HG03457 (cell line): ENCODE measurements at regions not wholly inside any gene's neighbourhood (a gene's known extent, or its start where the extent isn't known, plus 50 kb on each side); places are given as distances from the start of the nearest gene placed in this dataset.

Source experiments
- ATAC-seq: cut with Tn5 transposase; IDR thresholded peaks from one replicate; pipeline ENCODE4 v1.9.1; 2021; ENCODE audit warnings: moderate number of reproducible peaks; ENCODE audit not compliant: unreplicated experiment

DNA sequence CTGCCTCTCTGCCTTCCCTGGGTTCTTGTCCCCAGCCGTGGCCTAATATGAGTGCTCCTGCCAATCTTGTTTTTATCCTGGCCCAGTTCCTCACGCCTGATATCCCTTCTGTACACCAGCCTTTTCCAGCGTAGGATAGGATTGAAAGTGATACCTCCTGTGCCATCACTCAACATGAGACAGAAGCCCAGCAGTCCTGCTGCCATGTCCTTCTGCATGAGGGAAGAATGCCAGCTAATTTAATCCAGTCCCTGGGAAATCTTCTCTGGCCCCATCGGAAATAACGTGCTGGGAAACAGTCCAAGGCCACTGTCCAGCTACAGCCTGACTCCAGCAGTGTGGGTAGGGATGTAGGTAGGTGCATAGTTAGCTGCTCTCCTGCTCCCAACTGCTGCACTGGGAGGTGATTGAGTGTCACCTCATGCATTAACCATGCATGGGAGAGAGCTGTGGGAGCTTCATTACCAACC, 92.0 kb upstream of the TPM1 start:
- no peak for ATAC-seq

DNA sequence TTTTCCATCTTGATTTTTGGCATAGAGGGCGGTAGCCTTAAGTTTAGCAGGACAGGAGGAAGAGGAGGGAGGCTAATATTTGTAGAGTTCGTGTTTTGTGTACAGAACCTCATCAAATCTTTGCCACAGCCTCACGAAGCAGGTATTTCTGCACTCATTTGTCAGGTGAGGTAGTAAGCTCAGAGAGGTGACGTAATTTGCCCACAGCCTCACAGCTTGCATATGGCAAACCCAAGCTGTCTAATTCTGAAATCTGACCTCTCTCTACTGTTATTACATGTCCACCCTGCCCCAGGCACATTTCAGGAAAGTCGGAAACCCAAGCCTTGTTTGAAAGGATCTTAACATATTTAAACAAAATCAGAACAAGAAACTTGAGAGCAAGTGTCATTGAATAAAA, 91.1 kb upstream of the TPM1 start:
- no peak for ATAC-seq

DNA sequence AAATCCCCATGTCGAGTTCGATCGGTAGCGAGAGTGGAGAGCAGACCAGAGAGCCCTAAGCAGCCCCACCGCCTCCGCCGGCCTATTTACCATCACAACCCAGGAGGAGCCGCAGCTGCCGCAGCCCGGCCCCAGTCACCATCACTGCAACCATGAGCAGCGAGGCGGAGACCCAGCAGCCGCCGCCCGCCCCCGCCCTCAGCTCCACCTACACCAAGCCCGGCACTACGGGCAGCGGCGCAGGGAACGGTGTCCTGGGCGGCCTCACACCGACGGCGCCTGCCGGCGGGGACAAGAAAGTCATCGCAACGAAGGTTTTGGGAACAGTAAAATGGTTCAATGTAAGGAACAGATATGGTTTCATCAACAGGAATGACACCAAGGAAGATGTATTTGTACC, 89.5 kb upstream of the TPM1 start:
- no peak for ATAC-seq

DNA sequence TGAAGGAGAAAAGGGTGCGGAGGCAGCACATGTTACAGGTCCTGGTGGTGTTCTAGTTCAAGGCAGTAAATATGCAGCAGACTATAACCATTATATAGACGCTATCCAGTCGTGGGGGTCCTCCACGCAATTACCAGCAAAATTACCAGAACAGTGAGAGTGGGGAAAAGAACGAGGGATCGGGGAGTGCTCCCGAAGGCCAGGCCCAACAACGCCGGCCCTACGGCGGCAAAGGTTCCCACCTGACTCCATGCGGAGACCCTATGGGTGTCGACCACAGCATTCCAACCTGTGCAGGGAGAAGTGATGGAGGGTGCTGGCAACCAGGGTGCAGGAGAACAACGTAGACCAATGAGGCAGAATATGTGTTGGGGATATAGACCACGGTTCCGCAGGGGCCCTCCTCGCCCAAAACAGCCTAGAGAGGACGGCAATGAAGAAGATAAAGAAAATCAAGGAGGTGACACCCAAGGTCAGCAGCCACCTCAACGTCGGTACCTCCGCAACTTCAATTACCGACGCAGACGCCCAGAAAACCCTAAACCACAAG, 89.0 kb upstream of the TPM1 start:
- ATAC-seq = no peak

DNA sequence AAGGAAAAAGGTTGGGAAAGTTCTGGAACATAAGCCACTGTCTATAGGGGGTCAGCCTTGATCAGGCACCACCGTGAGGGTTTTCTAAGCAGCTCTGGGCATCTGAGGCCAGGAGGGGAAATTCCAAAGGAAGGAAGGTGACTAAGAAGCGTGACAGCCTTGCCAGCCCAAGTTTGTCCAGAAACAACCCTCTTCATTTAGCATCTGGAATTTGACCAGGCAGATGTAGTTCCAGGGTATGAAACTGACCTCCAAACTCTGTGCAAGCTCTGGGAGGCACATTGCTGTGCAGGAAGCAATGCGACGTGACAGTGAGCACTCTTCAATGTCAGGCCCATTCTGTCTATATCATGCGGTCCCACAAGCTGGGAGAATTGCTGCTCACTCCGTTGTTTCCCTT, 85.4 kb upstream of the TPM1 start:
- ATAC-seq = no peak

DNA sequence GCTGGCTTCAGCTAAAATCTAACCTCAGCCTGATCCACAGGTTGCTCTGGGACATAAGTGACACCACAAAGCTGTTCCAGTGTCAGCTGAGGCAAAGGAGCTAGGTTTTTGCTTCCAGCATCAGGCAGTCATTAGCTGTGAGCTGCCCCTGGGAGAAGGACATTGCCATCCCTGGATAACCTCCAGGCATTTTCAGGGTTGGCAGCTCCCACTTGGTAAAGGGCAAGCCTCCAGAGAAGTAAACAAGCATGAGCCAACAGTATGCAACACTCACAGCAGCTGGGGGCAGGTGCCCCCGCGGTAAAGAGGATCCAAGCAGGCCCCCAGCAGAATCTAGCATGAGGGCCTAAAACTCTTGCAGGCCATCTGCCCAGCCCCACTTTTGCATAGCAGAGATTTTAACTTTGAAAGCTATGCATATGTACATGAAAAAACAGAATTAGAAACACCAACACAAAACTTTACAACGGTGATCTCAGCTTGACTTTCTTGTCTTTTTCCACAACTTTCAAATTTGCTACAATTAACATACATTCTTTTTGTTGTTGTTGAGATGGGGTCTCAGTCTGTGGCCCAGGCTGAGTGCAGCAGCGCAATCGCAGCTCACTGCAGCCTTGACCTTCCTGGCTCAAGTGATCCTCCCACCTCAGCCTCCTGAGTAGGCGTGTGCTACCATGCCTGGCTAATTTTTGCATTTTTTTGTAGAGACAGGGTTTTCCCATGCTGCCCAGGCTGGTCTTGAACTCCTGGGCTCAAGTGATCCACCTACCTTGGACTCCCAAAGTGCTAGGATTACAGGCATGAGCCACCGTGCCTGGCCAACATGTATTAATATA, 83.8 kb upstream of the TPM1 start:
- ATAC-seq = no peak

DNA sequence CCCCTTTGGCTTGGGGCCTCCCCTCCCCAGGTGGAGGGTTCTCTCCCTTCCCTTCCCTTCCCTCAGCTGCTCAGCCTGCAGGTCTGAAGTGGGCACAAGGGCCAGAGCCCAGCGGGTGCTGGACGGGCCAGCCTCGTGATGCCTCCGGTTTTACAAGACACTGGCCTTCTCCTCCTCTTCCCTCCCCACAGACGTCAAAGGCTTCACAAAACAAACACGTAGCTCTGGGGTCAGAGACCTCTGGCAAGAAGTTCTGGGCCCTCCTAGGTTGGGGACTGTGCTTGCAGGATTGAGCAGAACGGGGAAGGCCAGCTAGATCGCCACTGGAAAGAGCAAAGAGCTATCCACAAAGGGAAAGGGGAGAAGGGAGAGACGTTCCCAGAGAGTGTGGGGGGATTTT, 81.4 kb upstream of the TPM1 start:
- ATAC-seq = no peak

DNA sequence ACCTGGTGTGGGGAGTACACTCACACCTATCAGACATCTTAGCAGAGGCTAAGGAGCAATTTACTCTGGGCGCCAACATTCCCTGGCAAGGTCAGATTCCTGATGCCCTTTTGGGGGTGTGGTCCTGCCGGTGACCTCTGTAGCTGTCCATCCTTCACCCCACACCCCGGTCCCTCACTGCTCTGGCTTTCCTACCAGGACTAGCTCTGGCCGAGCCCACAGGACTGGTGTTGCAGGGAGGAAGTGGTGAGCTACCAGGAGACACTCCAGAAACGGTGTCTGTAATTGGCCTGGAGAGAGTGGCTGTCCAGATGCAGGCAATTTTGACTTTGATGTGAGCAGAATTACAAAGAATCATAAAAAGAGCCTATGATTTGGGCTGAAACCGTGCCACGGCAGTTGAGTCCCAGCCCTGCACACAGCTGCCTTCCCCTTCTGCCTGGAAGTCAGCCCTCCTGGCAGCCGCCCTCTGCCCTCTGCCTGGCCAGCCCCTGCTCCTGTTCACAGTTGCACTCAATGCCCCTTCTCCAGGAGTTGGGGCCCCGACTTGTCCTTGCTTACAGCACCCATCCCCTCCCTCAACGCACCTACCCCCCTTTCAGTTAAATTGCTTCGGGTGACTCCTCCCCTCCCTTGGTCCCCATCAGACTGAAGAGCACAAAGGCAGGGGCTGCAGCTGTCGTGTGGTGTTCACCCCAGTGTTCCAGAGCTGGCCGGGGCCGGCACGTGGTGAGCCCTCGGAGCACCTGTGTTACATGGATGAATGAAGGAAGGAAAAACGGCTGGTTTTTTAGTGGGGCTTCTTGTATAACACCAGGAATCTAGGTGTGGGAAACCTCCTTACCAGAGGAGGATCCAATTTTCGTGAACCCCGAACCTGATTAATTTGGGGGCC, 80.2 kb upstream of the TPM1 start:
- ATAC-seq = no peak

DNA sequence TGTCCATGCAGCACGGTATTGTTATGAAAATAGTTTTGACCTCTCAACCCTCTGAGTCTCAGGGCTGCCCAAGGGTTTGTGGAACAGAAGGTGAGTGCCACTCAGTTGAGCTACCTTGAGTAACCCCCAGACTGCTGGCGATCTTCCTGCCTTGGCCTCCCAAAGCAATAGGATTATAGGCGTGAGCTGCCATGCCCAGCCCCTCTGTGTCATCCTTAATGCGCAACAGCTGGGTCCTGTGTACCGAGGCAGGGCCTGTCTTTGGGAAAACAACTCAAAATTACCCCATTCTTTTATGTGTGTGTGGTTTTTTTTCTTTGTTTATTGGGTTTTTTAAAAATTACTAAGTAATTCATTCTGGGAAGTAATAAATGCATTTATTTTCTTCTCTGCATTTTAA, 78.3 kb upstream of the TPM1 start:
- ATAC-seq = no peak

DNA sequence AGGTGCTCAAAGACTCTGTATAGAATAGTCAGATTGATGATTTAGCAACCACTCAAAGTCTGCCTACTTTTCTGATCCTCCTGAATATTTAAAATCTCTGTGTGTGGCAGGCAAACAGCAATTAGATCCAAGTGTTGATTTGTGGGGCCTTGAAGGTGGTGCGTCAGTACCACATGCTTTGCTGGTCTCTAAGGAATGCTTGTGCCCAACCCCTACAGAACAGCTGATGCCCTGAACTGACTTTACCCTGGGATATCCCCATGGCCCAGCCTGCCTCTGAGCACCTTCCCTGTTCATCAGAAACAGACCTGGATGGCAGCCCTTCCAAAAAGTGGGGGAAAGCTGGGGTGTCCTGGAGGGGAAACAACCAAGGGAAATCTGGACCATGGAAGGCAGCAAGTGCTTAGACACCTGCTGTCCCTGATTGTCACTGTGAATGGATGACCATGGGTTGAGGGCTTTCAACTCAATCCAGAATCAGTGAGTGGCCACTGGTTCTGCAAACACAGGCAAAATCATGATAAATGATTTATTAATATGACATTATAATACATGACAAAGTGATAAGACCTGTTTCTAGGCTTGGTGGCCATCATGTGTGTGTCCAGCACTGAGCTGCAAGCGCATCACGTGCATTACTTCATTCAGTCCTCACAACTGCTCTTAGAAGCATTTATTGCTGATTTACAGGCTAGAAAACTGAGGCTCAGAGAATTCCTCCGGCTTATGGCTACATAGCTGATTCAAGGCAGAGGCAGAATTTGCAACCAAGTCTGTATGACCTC, 76.1 kb upstream of the TPM1 start:
- ATAC-seq = no peak

DNA sequence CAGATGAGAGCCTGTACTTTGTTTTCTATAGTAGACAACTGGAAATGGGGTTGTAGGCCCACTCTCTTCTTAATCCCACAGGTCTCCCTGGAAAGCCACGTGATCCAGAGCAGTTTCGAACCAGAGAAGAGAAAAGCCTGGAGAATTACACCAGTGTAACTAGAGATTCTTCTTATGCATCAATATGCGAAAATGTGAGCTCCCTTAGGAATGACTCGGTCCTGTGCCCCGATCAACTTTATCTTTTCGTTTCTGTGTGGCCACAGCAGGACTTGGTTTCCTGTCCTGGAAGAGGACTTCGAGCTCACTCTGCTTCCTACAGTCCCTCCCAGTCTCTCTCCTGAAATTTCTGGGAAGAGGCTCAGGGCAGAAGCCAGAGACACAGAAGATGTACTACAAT, 73.8 kb upstream of the TPM1 start:
- no peak for ATAC-seq

DNA sequence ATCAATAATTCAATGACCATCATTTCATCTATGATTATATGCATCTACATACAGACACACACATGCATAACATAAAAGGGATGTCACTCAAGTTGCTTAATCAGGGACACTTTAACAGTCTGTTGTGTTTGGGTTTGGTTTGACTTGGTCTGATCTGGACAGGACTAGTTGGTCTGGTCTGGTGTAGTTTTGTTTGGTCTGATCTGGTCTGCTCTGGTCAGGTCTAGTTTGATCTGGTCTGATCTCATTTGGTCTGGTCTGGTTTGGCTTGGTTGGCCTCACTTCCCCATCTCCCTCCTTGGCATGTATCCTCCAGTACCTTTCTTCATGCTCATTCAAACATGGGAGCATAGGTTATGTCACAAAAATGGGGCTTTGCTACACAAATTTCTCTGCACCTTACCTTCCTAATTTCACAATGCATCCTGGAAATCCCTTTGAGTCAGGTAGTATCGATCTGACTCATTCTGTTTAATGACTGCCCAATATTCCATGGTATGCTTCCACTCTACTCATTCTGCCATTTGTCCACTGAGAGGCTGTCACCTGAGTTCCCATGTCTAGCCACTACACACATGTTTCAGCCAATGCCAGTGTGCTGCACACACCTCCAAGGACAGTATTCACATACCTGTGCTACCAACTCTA, 73.0 kb upstream of the TPM1 start:
- ATAC-seq = no peak

DNA sequence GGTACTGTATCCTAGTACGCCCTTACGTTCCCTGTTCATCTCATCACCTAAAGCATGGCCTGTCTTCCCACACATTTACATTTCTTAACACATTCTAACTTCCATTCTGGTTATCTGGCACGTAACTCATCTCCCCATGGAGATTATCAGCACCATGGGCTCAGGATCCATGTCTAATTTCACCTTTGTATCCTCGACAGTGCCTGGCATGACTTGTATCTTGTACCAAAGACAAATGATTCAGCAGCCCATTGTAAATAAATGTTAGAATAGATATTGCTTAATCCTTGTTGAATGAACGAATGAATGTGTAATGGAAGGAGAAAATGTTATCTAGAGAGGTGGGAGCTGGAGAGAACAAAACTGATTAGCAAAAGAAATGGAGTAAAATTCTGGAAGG, 69.7 kb upstream of the TPM1 start:
- no peak for ATAC-seq

DNA sequence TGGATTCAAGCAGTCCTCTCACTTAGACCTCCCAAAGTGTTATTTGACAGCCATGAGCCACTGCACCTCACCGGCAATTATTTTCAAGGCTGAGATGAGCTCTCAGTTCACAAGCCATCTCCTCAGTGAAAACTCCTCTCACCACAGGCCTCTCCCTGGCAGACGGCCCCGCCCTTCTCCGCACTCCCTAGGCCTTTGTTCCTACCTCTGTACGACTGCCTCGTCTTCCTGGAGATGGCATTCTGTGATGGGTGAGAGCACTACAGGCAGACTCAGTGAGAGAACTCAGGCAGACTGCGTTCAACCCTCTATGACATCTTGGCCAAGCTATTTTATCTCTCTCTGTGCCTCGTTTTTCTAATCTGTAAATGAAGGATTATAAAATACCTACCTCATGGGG, 67.0 kb upstream of the TPM1 start:
- ATAC-seq = no peak

DNA sequence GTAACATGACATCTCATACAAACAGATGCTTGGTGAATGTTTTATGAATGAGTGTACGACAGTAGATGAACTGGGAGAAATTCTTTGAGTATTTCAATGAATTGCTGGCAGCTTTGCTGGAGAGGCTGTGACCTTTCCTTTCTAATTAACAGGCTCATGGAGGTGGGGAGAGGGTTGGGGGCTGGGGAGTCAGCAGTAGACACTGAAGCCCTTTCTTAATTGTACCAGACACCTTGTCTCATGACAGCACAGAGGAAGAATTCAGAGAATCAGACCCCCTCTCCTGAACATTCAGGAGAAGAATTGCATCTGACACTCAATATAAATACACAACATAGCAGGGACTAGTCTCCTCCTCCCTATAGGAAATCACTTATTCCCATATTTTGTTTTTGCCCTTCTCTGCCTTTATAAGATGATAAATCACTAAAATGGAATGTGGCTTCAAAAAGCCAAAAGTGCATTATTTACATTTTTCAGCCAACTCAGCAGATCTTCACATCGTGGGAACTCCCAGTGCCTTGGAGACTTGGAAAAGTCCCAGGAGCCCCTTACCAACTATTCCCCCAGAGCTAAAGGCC, 66.2 kb upstream of the TPM1 start:
- ATAC-seq = no peak

DNA sequence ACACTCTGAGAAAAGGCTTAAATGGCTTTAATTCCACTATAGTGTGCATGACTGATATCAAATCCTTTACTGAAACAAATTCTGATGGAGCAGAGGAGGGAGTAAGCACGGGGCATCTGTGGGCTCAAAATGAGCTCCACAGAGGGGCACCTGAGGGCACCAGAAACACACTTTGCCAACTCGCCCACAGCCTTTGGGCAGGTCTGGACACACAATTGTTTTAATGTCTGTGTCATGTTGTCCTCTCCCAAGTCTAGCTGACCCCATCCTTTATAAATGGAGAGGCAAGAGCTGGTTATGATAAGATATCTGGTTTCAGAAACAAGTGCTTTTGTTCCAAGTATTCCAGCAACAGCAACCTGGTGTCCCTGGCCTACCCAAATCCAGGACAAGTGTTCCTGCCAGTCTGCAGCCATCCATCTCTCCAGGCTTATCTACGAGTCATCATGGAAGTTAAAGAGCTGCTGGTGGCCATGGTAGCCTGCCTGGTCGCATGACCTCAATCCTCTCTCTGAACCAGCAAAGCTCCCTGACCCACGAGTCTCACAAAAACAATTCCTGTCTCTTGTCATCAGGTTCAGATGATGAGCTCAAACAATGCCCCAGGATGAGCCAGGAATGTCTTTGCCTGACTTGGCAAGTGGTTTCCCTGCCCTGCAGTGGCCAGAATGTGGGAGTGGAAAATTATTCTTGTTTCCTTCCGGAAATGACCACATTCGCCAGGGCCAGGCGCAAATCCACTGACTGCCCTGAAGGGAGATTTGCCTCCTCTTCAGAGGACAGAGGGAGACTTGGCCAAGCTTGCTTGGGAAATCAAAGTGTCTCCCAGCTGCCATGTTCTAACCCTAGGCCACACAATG, 64.4 kb upstream of the TPM1 start:
- no peak for ATAC-seq

DNA sequence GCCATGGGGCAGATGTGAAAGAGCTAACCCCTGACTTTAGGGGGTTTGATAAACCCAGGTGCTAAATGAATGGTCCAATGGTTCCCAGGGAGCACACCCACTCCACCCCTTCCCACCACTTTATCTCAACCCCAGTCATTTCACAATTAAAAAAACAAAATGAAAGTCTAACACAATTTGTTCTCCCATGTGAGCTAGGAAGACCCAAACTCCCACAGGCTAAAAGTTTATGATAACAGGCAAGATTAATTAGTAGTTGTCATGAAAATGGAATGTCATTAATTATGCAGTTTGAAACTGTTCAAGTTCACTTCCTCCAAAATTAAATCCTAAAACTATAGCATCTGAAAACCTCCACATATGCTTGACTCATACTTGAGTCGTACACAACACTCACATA, 63.3 kb upstream of the TPM1 start:
- no peak for ATAC-seq

DNA sequence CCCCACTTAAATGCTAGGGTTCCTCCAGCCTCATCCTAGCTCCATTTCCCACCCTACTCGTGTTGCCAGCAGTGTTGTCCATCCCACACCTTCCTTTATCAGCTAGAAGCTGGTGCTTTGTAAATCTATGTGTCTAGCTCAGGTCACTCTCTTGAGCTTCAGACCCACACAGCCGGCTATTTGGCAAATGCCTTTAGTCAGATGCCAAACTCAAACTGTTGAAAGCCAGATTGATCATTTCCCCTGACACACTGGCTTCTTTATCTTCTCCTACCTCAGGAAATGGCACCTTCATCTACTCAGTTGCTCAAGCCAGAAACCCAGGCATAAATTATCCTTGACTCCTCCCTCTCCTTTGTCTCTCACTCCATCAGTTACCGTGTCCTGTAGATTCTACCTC, 61.5 kb upstream of the TPM1 start:
- no peak for ATAC-seq

DNA sequence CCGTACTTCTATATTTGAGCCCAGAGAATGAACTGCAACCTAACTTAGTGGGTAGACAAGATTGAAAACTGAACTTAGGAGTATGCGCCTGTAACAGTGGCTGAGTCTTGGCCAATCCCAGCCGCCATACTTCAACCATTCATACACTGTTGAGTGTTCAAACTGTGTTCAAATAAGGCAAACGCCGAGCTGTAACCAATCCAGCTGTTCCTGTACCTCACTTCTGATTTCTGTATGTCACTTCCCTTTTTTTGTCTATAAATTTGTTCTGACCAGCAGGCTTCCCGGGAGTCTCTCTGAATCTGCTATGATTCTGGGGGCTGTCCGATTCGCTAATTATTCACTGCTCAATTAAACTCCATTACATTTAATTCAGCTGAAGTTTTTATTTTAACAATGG, 58.6 kb upstream of the TPM1 start:
- ATAC-seq = no peak
